Suprapubic skin (tissue), 4 donors: ENCODE measurements at regions not wholly inside any gene's neighbourhood (a gene's known extent, or its start where the extent isn't known, plus 50 kb on each side); places are given as distances from the start of the nearest gene placed in this dataset.

Source experiments
- DNase-seq, 2 donors: peaks; one replicate each; pipeline ENCODE4 v3.0.0-alpha.2; 2019; ENCODE audit warnings: low spot score in 2 of 2
- H3K27ac ChIP-seq: fragments of 200-600 bp; sonication (generic); one replicate; pipeline ENCODE4 v1.5.1; 2019
- H3K27me3 ChIP-seq: fragments of 200-600 bp; sonication (generic); one replicate; pipeline ENCODE4 v1.5.1; 2019
- H3K36me3 ChIP-seq: fragments of 200-600 bp; sonication (generic); one replicate; pipeline ENCODE4 v1.5.1; 2019
- H3K4me1 ChIP-seq: fragments of 200-600 bp; sonication (generic); one replicate; pipeline ENCODE4 v1.5.1; 2019
- H3K4me3 ChIP-seq: fragments of 200-600 bp; sonication (generic); one replicate; pipeline ENCODE4 v1.5.1; 2019; ENCODE audit warnings: mild to moderate bottlenecking
- H3K9me3 ChIP-seq: fragments of 200-600 bp; sonication (generic); one replicate; pipeline ENCODE4 v1.5.1; 2019
- CTCF ChIP-seq, 2 donors: fragments of 200-600 bp in 1 of 2; fragments of 450-650 bp in 1 of 2; sonication (generic) in 1 of 2; IDR thresholded peaks; one replicate each; pipeline ENCODE4 v1.5.1; 2016 to 2019; ENCODE audit warnings: antibody characterized with exemption in 2 of 2, mild to moderate bottlenecking in 1 of 2, moderate library complexity in 1 of 2
- EP300 ChIP-seq: sonication (generic); formaldehyde crosslinking; IDR thresholded peaks from one replicate; pipeline ENCODE4 v1.6.1; 2017; ENCODE audit warnings: antibody characterized with exemption
- POLR2A ChIP-seq, 2 donors: fragments of 450-650 bp; IDR thresholded peaks; one replicate each; pipeline ENCODE4 v1.6.1; 2017; ENCODE audit warnings: antibody characterized with exemption in 2 of 2, mild to moderate bottlenecking in 2 of 2, moderate library complexity in 2 of 2
- POLR2AphosphoS5 ChIP-seq, 3 donors: sonication (generic); formaldehyde crosslinking; IDR thresholded peaks; one replicate each; pipeline ENCODE4 v1.6.1; 2017; ENCODE audit warnings: antibody characterized with exemption in 3 of 3
- WGBS: methylation state at CpG from one replicate; pipeline ENCODE4 v1.1.5; 2018; 5-methylcytosine and 5-hydroxymethylcytosine counted together

GRCh38 chr10:89114846-89115625, 92.1 kb downstream of the CH25H start:
- TF ChIP-seq POLR2A (IDR thresholded peaks at IDR 0.05) = no peak
- TF ChIP-seq CTCF (IDR thresholded peaks at IDR 0.05) = no peak
- Histone ChIP-seq H3K27ac (no peak overlapping the region), H3K9me3 (no peaks in the 10 kb centered on the region), H3K4me3 (no peak overlapping the region), H3K36me3 (no peaks in the 10 kb centered on the region), H3K4me1 (peaks cover 13% of the 10 kb centered on the region), H3K27me3 (no peaks in the 10 kb centered on the region)
- 74% methylated on average over 1 of the region's 1 CpG for WGBS
- DNase-seq = no peak

- H3K4me1 ChIP-seq = no peaks in the 10 kb centered on the region
- H3K9me3 ChIP-seq = peaks cover 5% of the 10 kb centered on the region
- H3K27me3 ChIP-seq = no peaks in the 10 kb centered on the region
- H3K4me3 ChIP-seq = no peak overlapping the region
- DNase-seq = no peak
- no peaks in the 10 kb centered on the region for H3K36me3 ChIP-seq
- no peak overlapping the region for H3K27ac ChIP-seq
- 81% methylated on average over 3 of the region's 3 CpGs for WGBS
- TF ChIP-seq EP300 (no peak), POLR2A (IDR thresholded peaks at IDR 0.05) (no peak), CTCF (IDR thresholded peaks at IDR 0.05) (no peak), POLR2AphosphoS5 (IDR thresholded peaks at IDR 0.05) (no peak)
Observed at GRCh38 chr10:89102735-89103134, 104.4 kb downstream of the CH25H start.

- DNase-seq = no peak
- 94% methylated on average over 4 of the region's 4 CpGs for WGBS
- H3K36me3 ChIP-seq = no peaks in the 10 kb centered on the region
- H3K27me3 ChIP-seq = no peaks in the 10 kb centered on the region
- H3K4me3 ChIP-seq = no peak overlapping the region
- H3K27ac ChIP-seq = no peak overlapping the region
- no peaks in the 10 kb centered on the region for H3K9me3 ChIP-seq
- no peak for TF ChIP-seq POLR2A (IDR thresholded peaks at IDR 0.05)
- no peak for TF ChIP-seq CTCF (IDR thresholded peaks at IDR 0.05)
- TF ChIP-seq EP300 = no peak
- no peak for TF ChIP-seq POLR2AphosphoS5 (IDR thresholded peaks at IDR 0.05)
- no peaks in the 10 kb centered on the region for H3K4me1 ChIP-seq
Observed at GRCh38 chr10:89101943-89102342, 105.2 kb downstream of the CH25H start.

GRCh38 chr10:89100680-89101079, 106.4 kb downstream of the CH25H start:
- Histone ChIP-seq H3K36me3 (no peaks in the 10 kb centered on the region), H3K9me3 (no peaks in the 10 kb centered on the region), H3K27me3 (no peaks in the 10 kb centered on the region), H3K27ac (no peak overlapping the region), H3K4me1 (no peaks in the 10 kb centered on the region), H3K4me3 (no peak overlapping the region)
- TF ChIP-seq EP300 (no peak), POLR2A (IDR thresholded peaks at IDR 0.05) (no peak), CTCF (IDR thresholded peaks at IDR 0.05) (no peak), POLR2AphosphoS5 (IDR thresholded peaks at IDR 0.05) (no peak)
- DNase-seq = no peak
- 84% methylated on average over 4 of the region's 4 CpGs for WGBS

- H3K9me3 ChIP-seq = no peaks in the 10 kb centered on the region
- WGBS = 93% methylated on average over 2 of the region's 2 CpGs
Observed at GRCh38 chr10:89097226-89097625, 106.6 kb downstream of the FAS start.

More at GRCh38 chr10:89097226-89097625, 106.6 kb downstream of the FAS start:
- no peak overlapping the region for H3K27ac ChIP-seq
- TF ChIP-seq POLR2A (IDR thresholded peaks at IDR 0.05) = no peak
- TF ChIP-seq CTCF (IDR thresholded peaks at IDR 0.05) = no peak
- no peak for TF ChIP-seq EP300
- no peak for TF ChIP-seq POLR2AphosphoS5 (IDR thresholded peaks at IDR 0.05)
- H3K4me1 ChIP-seq = no peaks in the 10 kb centered on the region
- DNase-seq = no peak
- no peak overlapping the region for H3K4me3 ChIP-seq
- H3K36me3 ChIP-seq = no peaks in the 10 kb centered on the region
- no peaks in the 10 kb centered on the region for H3K27me3 ChIP-seq
